SJSA1 (cell line): ENCODE measurements at regions not wholly inside any gene's neighbourhood (a gene's known extent, or its start where the extent isn't known, plus 50 kb on each side); places are given as distances from the start of the nearest gene placed in this dataset.
A peak's percentile ranks its signal among the peaks of the same experiment; 100 is the strongest.
"Not testable (repeated sequence)": the region's sequence is repeated elsewhere in the genome, so short reads cannot be mapped to it uniquely, and the experiment has no call there.

ENCODE experiments used
- DNase-seq, 2 experiments: peaks; one replicate each; pipeline ENCODE4 v3.0.0-alpha.2; 2015 to 2020; ENCODE audit warnings: low spot score in 2 of 2, low read depth in 1 of 2
- H3K27ac ChIP-seq: fragments of 250-450 bp; sonication (Bioruptor Pico); 2 replicates; pipeline ENCODE4 v1.5.1; 2020; ENCODE audit warnings: mild to moderate bottlenecking, moderate library complexity
- H3K27me3 ChIP-seq: fragments of 250-450 bp; sonication (Bioruptor Pico); replicated peaks from 2 replicates; pipeline ENCODE4 v1.5.1; 2020; ENCODE audit warnings: mild to moderate bottlenecking, moderate library complexity
- H3K36me3 ChIP-seq: fragments of 250-450 bp; sonication (Bioruptor Pico); 2 replicates; pipeline ENCODE4 v1.5.1; 2020; ENCODE audit warnings: mild to moderate bottlenecking
- H3K4me1 ChIP-seq: fragments of 250-450 bp; sonication (Bioruptor Pico); replicated peaks from 2 replicates; pipeline ENCODE4 v1.6.1; 2021; ENCODE audit warnings: mild to moderate bottlenecking
- H3K4me3 ChIP-seq: fragments of 250-450 bp; sonication (Bioruptor Pico); 2 replicates; pipeline ENCODE4 v1.5.1; 2020; ENCODE audit warnings: mild to moderate bottlenecking
- H3K9me3 ChIP-seq: fragments of 250-450 bp; sonication (Bioruptor Pico); replicated peaks from 2 replicates; pipeline ENCODE4 v1.5.1; 2020; ENCODE audit warnings: mild to moderate bottlenecking

GRCh38 chr10:131549116-131549515 is 237.6 kb upstream of the TCERG1L start:
- Histone ChIP-seq H3K27me3 (no peaks in the 10 kb centered on the region), H3K9me3 (peaks cover 17% of the 10 kb centered on the region), H3K4me1 (no peaks in the 10 kb centered on the region), H3K4me3 (no peak overlapping the region), H3K27ac (no peak overlapping the region), H3K36me3 (no peaks in the 10 kb centered on the region)
- DNase-seq: no peak

DNA sequence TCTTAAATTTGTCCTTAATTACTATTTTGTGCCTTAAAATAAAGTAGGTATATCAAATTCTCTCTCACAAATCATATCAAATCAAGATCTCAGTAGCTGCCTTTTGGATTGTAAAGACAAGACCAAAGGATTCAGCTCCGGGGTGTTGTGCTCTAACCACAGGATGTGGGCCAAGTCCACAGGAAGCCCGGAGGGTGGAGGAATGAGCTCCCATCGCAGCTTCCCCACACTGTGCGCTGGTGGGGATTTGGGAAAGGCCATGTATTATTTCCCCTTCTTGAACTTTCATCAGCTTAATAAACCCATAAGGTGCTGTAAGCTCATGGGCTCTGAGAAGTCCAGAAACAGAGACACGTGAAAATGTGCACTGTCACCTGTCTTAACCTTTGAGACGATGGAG is 241.6 kb upstream of the TCERG1L start:
- Histone ChIP-seq H3K27ac (no peak overlapping the region), H3K9me3 (peaks cover 7% of the 10 kb centered on the region; the same call in 1 of the 2 replicates), H3K27me3 (no peaks in the 10 kb centered on the region), H3K4me1 (no peaks in the 10 kb centered on the region), H3K36me3 (no peaks in the 10 kb centered on the region), H3K4me3 (no peak overlapping the region)
- DNase-seq: no peak

DNA sequence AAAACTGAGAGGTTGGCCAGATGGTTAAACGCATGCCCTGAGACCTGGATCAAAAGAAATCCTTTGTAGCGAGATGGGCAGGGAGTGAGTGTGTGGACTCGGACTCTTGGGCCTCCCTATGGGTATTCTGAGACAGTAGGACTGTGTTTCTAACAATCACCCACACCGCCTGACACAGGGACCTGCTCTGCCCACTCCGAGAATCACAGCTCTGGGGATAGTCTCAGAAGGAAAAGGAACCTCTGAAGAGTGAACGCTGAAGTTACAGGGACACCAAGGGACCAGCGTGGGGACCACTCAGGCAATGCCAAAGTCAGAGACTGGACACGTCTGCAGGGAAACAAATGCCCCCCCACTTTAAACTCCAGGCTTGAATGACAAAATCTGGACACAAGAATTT is 242.1 kb upstream of the TCERG1L start:
- Histone ChIP-seq H3K4me1 (no peaks in the 10 kb centered on the region), H3K9me3 (peaks cover 7% of the 10 kb centered on the region; the same call in 1 of the 2 replicates), H3K36me3 (no peaks in the 10 kb centered on the region), H3K4me3 (no peak overlapping the region), H3K27me3 (no peaks in the 10 kb centered on the region), H3K27ac (no peak overlapping the region)
- no peak for DNase-seq

- no peaks in the 10 kb centered on the region for H3K27me3 ChIP-seq
- no peak for DNase-seq
- H3K36me3 ChIP-seq: no peaks in the 10 kb centered on the region
- no peak overlapping the region for H3K4me3 ChIP-seq
- H3K9me3 ChIP-seq: peaks cover 12% of the 10 kb centered on the region
- no peak overlapping the region for H3K27ac ChIP-seq
- no peaks in the 10 kb centered on the region for H3K4me1 ChIP-seq
Observed at GRCh38 chr10:131554821-131555220, 243.3 kb upstream of the TCERG1L start.

DNA sequence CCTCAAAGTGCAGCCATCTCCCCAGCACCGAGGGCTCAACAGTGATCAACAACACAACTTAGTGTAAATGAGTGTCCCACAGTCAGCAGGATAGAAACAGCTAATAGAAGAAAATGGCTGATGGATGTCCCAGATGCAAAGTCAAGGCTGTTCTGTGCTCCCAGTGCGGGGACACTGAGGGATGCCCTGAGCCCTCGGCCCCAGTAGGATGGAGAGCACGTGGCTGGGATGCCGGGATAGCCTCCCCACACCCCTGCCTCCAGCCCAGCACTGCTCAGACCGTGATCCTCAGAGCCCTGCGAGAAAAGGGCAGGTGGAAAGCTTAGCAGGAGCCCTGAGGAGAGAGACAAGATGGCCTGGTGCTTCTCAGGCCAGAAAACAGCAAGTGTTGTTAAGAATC is 243.9 kb upstream of the TCERG1L start:
- Histone ChIP-seq H3K27ac (no peak overlapping the region), H3K27me3 (no peaks in the 10 kb centered on the region), H3K4me1 (no peaks in the 10 kb centered on the region), H3K9me3 (peaks cover 16% of the 10 kb centered on the region), H3K36me3 (no peaks in the 10 kb centered on the region), H3K4me3 (no peak overlapping the region)
- no peak for DNase-seq

GRCh38 chr10:131556061-131556896 is 244.8 kb upstream of the TCERG1L start:
- Histone ChIP-seq H3K4me3 (no peak overlapping the region), H3K9me3 (peaks cover 16% of the 10 kb centered on the region), H3K27ac (no peak overlapping the region), H3K36me3 (no peaks in the 10 kb centered on the region), H3K27me3 (no peaks in the 10 kb centered on the region), H3K4me1 (no peaks in the 10 kb centered on the region)
- no peak for DNase-seq

DNA sequence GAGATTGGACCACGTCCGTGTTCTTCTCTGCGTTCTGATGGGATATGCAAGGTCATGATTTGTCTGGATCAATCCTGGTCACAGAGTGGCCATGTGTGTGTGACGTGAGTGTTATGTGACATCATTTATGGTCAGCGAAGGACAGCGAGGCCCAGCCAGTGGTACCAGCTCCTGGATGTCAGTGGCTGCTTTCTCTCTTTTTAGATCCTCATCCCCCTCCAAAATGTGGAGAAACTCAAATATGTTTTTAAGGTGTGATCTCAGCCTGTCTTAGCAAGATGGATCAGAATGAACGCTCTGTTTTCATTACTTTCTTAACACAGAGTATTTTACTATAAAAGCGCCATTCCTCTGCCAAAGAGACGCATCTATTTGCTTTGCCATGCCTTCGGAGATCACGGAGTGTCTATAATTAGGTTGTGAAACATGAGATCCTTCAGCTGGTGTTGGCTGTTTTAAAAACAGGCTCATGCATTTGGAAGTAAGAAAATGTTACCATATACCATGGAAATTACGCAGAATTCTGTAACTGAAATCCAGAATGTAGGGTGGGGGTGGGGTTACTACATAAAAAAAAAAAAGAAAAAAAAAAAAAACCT is 245.5 kb upstream of the TCERG1L start:
- no peak for DNase-seq
- Histone ChIP-seq H3K27me3 (no peaks in the 10 kb centered on the region), H3K4me1 (no peaks in the 10 kb centered on the region), H3K9me3 (peaks cover 16% of the 10 kb centered on the region), H3K36me3 (no peaks in the 10 kb centered on the region), H3K27ac (no peak overlapping the region), H3K4me3 (no peak overlapping the region)

- not testable (repeated sequence) for H3K36me3 ChIP-seq, H3K27ac ChIP-seq, H3K27me3 ChIP-seq, H3K4me3 ChIP-seq, DNase-seq, H3K4me1 ChIP-seq
- H3K9me3 ChIP-seq: peaks cover 16% of the 10 kb centered on the region
Observed at GRCh38 chr10:131557956-131558355, 246.4 kb upstream of the TCERG1L start.

- H3K4me3 ChIP-seq: no peak overlapping the region
- no peaks in the 10 kb centered on the region for H3K36me3 ChIP-seq
- no peak for DNase-seq
- no peaks in the 10 kb centered on the region for H3K27me3 ChIP-seq
- H3K27ac ChIP-seq: no peak overlapping the region
- no peaks in the 10 kb centered on the region for H3K4me1 ChIP-seq
- H3K9me3 ChIP-seq: peaks cover 16% of the 10 kb centered on the region
Observed at GRCh38 chr10:131559450-131559911, 248.0 kb upstream of the TCERG1L start.

DNA sequence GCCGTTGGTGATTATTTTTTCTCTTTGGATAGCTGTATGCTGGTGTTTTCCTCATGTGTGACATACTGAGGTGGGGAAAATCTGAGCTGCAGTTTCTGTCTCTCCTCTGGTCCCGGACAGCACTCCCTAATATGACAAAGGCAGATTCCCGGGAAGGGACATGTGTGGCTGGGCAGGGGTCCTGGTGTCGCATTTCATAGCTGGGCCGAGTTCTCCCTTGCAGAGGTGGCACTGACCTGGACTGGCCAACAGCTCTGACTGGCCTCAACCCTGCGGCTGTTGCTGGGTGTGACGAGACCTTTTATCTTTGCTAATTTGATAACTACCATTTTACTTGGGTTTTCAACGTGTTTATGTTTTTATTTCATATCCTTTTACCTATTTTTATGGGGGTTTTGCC is 248.6 kb upstream of the TCERG1L start:
- H3K9me3 ChIP-seq: peaks cover 16% of the 10 kb centered on the region
- no peak overlapping the region for H3K27ac ChIP-seq
- H3K4me1 ChIP-seq: no peaks in the 10 kb centered on the region
- DNase-seq: no peak
- no peaks in the 10 kb centered on the region for H3K27me3 ChIP-seq
- H3K36me3 ChIP-seq: no peaks in the 10 kb centered on the region
- no peak overlapping the region for H3K4me3 ChIP-seq

GRCh38 chr10:131560706-131561355 is 249.3 kb upstream of the TCERG1L start:
- H3K4me3 ChIP-seq: no peak overlapping the region
- no peak for DNase-seq
- H3K27ac ChIP-seq: no peak overlapping the region
- H3K9me3 ChIP-seq: peaks cover 16% of the 10 kb centered on the region
- no peaks in the 10 kb centered on the region for H3K27me3 ChIP-seq
- no peaks in the 10 kb centered on the region for H3K4me1 ChIP-seq
- H3K36me3 ChIP-seq: no peaks in the 10 kb centered on the region

DNA sequence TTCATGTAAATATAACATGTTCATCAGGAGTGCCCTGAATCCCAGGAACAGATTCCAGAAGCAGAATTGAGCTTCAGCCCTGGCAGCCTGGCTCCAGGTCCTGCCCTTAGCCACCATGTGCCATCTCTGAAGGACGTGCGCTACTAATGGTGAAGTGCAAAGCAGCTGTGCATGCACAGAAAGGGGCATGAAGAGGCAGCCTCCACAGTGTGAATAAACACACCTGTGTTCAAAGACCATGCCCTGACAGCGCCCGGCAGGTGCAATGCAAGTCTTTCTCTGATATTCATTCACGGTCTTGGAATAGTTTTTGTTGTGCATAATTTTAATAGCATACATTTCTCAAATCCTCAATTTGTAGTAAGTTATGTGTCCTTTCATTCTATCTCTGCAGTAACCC is 250.4 kb upstream of the TCERG1L start:
- peaks cover 16% of the 10 kb centered on the region for H3K9me3 ChIP-seq
- no peak overlapping the region for H3K27ac ChIP-seq

GRCh38 chr10:131563411-131563810 is 251.9 kb upstream of the TCERG1L start:
- H3K4me3 ChIP-seq: no peak overlapping the region
- no peaks in the 10 kb centered on the region for H3K4me1 ChIP-seq
- H3K27me3 ChIP-seq: no peaks in the 10 kb centered on the region
- H3K36me3 ChIP-seq: no peaks in the 10 kb centered on the region
- DNase-seq: peak in 1 of 2 experiments; percentile 10
- H3K27ac ChIP-seq: no peak overlapping the region
- H3K9me3 ChIP-seq: peaks cover 16% of the 10 kb centered on the region

More for the DNA sequence above, 250.4 kb upstream of the TCERG1L start:
- Histone ChIP-seq H3K36me3 (no peaks in the 10 kb centered on the region), H3K27me3 (no peaks in the 10 kb centered on the region), H3K4me3 (no peak overlapping the region), H3K4me1 (no peaks in the 10 kb centered on the region)
- DNase-seq: no peak
